CD4-positive, alpha-beta memory T cell (primary cell): ENCODE measurements at regions not wholly inside any gene's neighbourhood (a gene's known extent, or its start where the extent isn't known, plus 50 kb on each side); places are given as distances from the start of the nearest gene placed in this dataset.

ENCODE experiments used
- CTCF ChIA-PET: fragments of 350-600 bp; sonication (Branson Sonifier 250); formaldehyde crosslinking; loops from one replicate; lab custom pipeline; 2021; ENCODE audit warnings: inconsistent platforms; ENCODE audit not compliant: partially characterized antibody; lab: Charles Lee
- POLR2A ChIA-PET: fragments of 350-600 bp; sonication (Branson Sonifier 250); formaldehyde crosslinking; loops from one replicate; lab custom pipeline; 2021; ENCODE audit not compliant: partially characterized antibody; lab: Charles Lee
- DNase-seq, 5 donors: peaks; one replicate each; pipeline versions ENCODE4 v3.0.0 to v3.0.0-alpha.2; 2020 to 2022; ENCODE audit warnings: mixed read lengths in 1 of 5
- H3K27ac ChIP-seq: one replicate; pipeline ENCODE4 v1.7.0; 2013; ENCODE audit warnings: low read depth, low read length
- H3K27me3 ChIP-seq: 2 replicates; pipeline ENCODE4 v1.7.0; 2013; ENCODE audit warnings: mild to moderate bottlenecking, low read length, moderate library complexity; ENCODE audit not compliant: insufficient read depth
- H3K36me3 ChIP-seq: 2 replicates; pipeline ENCODE4 v1.7.0; 2013; ENCODE audit warnings: mild to moderate bottlenecking, low read length, moderate library complexity; ENCODE audit not compliant: insufficient read depth
- H3K4me1 ChIP-seq: 2 replicates; pipeline ENCODE4 v1.7.0; 2013; ENCODE audit warnings: mild to moderate bottlenecking, low read length, moderate library complexity; ENCODE audit not compliant: insufficient read depth
- H3K4me3 ChIP-seq, 2 donors: one replicate each; pipeline ENCODE4 v1.7.0; 2013; ENCODE audit warnings: low read length in 2 of 2, mild to moderate bottlenecking in 1 of 2
- H3K9me3 ChIP-seq, 2 donors: one replicate each; pipeline ENCODE4 v1.7.0; 2013; ENCODE audit warnings: low read length in 2 of 2, control low read depth in 1 of 2; ENCODE audit not compliant: control insufficient read depth in 1 of 2
- H3K27ac Mint-ChIP-seq, 7 donors: one replicate each; pipeline ENCODE4 v1.8.0; 2020 to 2021; ENCODE audit warnings: mixed read lengths in 7 of 7, mild to moderate bottlenecking in 6 of 7, inconsistent platforms in 3 of 7, moderate library complexity in 3 of 7
- H3K27me3 Mint-ChIP-seq, 2 donors: one replicate each; pipeline ENCODE4 v1.8.0; 2020 to 2021; ENCODE audit warnings: mixed read lengths in 2 of 2
- H3K36me3 Mint-ChIP-seq, 2 donors: one replicate each; pipeline ENCODE4 v1.8.0; 2020 to 2021; ENCODE audit warnings: mixed read lengths in 2 of 2, inconsistent platforms in 1 of 2, mild to moderate bottlenecking in 1 of 2
- H3K4me1 Mint-ChIP-seq, 4 donors: one replicate each; pipeline ENCODE4 v1.8.0; 2020 to 2021; ENCODE audit warnings: mixed read lengths in 4 of 4, mild to moderate bottlenecking in 1 of 4
- H3K4me3 Mint-ChIP-seq, 8 donors: one replicate each; pipeline ENCODE4 v1.8.0; 2020 to 2021; ENCODE audit warnings: mixed read lengths in 8 of 8, mild to moderate bottlenecking in 7 of 8, moderate library complexity in 6 of 8, inconsistent platforms in 3 of 8
- H3K9me3 Mint-ChIP-seq, 8 donors: one replicate each; pipeline ENCODE4 v1.8.0; 2020 to 2021; ENCODE audit warnings: mixed read lengths in 8 of 8, mild to moderate bottlenecking in 5 of 8, inconsistent platforms in 3 of 8, moderate library complexity in 1 of 8
- intact Hi-C: fragments of 100-400 bp; cut with micrococcal nuclease; formaldehyde crosslinking; loops from one replicate; pipeline ENCODE4 v1.15.1; 2023

DNA sequence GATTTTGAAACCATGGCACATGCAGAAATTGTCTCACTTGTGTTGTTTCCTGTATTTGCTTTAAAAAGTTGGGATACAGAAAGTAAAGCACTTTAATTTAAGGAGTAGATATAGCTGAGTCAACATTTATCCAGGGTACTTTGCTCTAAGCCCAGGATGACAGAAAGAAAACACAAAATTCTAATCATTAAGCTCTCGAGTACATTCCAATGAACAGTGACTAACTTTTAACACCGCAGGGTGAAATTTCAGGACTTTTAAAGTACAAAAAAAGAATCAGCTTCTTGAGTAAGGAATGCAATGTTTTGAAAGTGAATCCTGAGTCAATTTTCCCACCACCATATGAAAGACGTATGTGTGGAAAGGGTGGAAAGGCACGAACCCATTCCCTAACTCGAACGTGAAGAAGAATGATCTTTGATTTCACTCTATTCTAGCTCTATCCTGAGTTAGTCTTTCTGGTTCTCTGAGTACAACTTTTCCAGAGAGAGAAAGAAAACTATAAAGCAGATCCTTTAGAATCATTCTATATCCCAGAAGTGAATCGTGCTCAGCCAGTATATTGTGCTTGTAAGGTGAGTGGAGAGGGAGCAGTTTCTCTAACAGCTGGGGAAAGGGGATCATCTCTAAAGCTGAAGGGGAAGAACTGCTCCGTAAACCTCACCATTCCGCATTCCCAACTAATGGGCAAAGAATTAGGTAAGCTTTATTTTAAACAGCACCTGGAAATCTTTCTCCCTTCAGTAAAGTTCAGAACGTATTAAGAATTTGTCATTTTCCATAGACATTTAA is 779.0 kb upstream of the FLRT2 start:
- Mint-ChIP-seq H3K4me3 (no peak overlapping the region), H3K36me3 (no peaks in the 10 kb centered on the region), H3K27me3 (no peaks in the 10 kb centered on the region), H3K4me1 (no peaks in the 10 kb centered on the region), H3K9me3 (peaks cover 4 to 20% (median 13%) of the 10 kb centered on the region in 8 donors), H3K27ac (no peak overlapping the region)
- no peak overlapping the region for H3K4me3 ChIP-seq
- ChIA-PET CTCF (no interaction called here), POLR2A (no interaction called here)
- no peaks in the 10 kb centered on the region for H3K9me3 ChIP-seq
- no peaks in the 10 kb centered on the region for H3K36me3 ChIP-seq
- no peaks in the 10 kb centered on the region for H3K4me1 ChIP-seq
- no peak overlapping the region for H3K27ac ChIP-seq
- DNase-seq, result no peak
- no peaks in the 10 kb centered on the region for H3K27me3 ChIP-seq
- intact Hi-C loops, result no loop called here

DNA sequence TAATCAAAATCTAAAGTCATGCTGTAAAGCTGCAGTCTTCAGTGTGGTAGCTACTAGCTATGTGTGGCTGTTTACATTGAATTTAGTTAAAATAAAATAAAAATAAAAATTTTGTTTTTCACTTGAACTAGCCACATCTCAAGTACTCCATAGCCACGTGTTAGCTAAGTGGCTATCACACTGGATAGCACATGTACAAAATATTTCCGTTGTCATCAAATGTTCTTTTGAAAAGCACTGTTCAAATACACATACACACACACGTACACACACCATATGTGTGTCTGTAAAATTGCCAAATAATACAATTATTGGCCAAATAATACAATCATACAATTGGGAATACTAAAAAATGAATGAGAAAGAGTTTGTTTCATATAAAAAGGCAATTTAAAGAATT is 778.2 kb upstream of the FLRT2 start:
- Histone ChIP-seq H3K27me3 (no peaks in the 10 kb centered on the region), H3K9me3 (no peaks in the 10 kb centered on the region), H3K36me3 (no peaks in the 10 kb centered on the region), H3K27ac (no peak overlapping the region), H3K4me3 (no peak overlapping the region), H3K4me1 (no peaks in the 10 kb centered on the region)
- DNase-seq, result no peak
- peaks cover 4 to 18% (median 13%) of the 10 kb centered on the region in 8 donors for H3K9me3 Mint-ChIP-seq
- H3K27me3 Mint-ChIP-seq, result no peaks in the 10 kb centered on the region
- H3K36me3 Mint-ChIP-seq, result no peaks in the 10 kb centered on the region
- CTCF ChIA-PET, result no interaction called here
- POLR2A ChIA-PET, result no interaction called here
- intact Hi-C loops, result no loop called here
- H3K27ac Mint-ChIP-seq, result no peak overlapping the region
- no peaks in the 10 kb centered on the region for H3K4me1 Mint-ChIP-seq
- H3K4me3 Mint-ChIP-seq, result no peak overlapping the region

- CTCF ChIA-PET, result no interaction called here
- Mint-ChIP-seq H3K4me1 (no peaks in the 10 kb centered on the region), H3K4me3 (no peak overlapping the region), H3K27ac (no peak overlapping the region), H3K36me3 (no peaks in the 10 kb centered on the region), H3K27me3 (no peaks in the 10 kb centered on the region), H3K9me3 (peaks cover 0 to 26% (median 8%) of the 10 kb centered on the region in 8 donors)
- Histone ChIP-seq H3K27me3 (no peaks in the 10 kb centered on the region), H3K4me3 (no peak overlapping the region), H3K27ac (no peak overlapping the region), H3K4me1 (no peaks in the 10 kb centered on the region), H3K36me3 (no peaks in the 10 kb centered on the region), H3K9me3 (no peaks in the 10 kb centered on the region)
- POLR2A ChIA-PET, result no interaction called here
- intact Hi-C loops, result no loop called here
- no peak for DNase-seq
Observed at GRCh38 chr14:84760489-84761126, 769.3 kb upstream of the FLRT2 start.

GRCh38 chr14:84767434-84767833 is 762.5 kb upstream of the FLRT2 start:
- H3K4me1 Mint-ChIP-seq, result no peaks in the 10 kb centered on the region
- Histone ChIP-seq H3K36me3 (no peaks in the 10 kb centered on the region), H3K9me3 (peaks cover 0 to 3% of the 10 kb centered on the region in 2 donors), H3K4me3 (no peak overlapping the region), H3K27me3 (no peaks in the 10 kb centered on the region), H3K27ac (no peak overlapping the region), H3K4me1 (no peaks in the 10 kb centered on the region)
- H3K9me3 Mint-ChIP-seq, result peaks cover 2 to 23% (median 13%) of the 10 kb centered on the region in 8 donors
- POLR2A ChIA-PET, result no interaction called here
- CTCF ChIA-PET, result no interaction called here
- no peaks in the 10 kb centered on the region for H3K27me3 Mint-ChIP-seq
- H3K36me3 Mint-ChIP-seq, result no peaks in the 10 kb centered on the region
- intact Hi-C loops, result no loop called here
- no peak overlapping the region for H3K27ac Mint-ChIP-seq
- no peak for DNase-seq
- H3K4me3 Mint-ChIP-seq, result no peak overlapping the region

GRCh38 chr14:84770030-84770429 is 759.9 kb upstream of the FLRT2 start:
- intact Hi-C loops, result no loop called here
- CTCF ChIA-PET, result no interaction called here
- Mint-ChIP-seq H3K4me1 (no peaks in the 10 kb centered on the region), H3K27ac (no peak overlapping the region), H3K4me3 (no peak overlapping the region), H3K9me3 (peaks cover 0 to 29% (median 7%) of the 10 kb centered on the region in 8 donors), H3K36me3 (no peaks in the 10 kb centered on the region), H3K27me3 (no peaks in the 10 kb centered on the region)
- Histone ChIP-seq H3K4me1 (no peaks in the 10 kb centered on the region), H3K4me3 (no peak overlapping the region), H3K9me3 (peaks cover 0 to 3% of the 10 kb centered on the region in 2 donors), H3K27ac (no peak overlapping the region), H3K36me3 (no peaks in the 10 kb centered on the region), H3K27me3 (no peaks in the 10 kb centered on the region)
- DNase-seq, result no peak
- POLR2A ChIA-PET, result no interaction called here

DNA sequence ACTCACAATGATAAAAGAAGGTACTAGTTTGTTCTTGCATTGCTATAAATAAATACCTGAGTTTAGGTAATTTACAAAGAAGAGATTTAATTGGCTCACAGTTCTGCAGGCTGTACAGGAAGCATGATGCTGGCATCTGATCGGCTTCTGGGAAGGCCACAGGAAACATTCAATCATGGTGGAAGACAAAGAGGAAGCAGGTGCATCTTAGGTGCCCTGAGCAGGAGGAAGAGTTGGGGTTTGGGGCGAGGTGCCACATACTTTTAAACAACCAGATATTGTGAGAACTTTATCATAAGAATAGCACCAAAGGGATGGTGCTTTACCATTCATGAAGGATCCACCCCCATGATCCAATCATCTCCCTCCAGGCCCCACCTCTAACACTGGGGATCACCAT is 752.6 kb upstream of the FLRT2 start:
- intact Hi-C loops, result no loop called here
- H3K27me3 Mint-ChIP-seq, result no peaks in the 10 kb centered on the region

DNA sequence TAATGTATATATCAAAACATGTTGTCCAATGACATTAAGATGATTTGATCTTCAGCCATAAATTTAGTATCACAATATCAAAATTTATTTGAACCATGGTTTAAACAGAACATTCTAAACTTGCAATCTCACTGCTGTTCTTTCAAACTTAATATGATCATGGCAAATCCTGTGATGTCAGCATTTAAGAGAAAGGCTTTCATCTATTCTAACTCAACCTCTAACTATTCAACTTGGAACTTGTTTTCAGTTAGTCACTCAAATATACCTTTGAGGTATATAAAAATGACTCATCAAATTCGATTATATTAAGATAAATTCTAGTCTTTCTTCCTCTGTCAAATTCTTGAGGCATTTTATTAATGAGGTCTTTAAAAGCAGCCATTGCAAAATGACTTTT is 747.0 kb upstream of the FLRT2 start:
- POLR2A ChIA-PET, result no interaction called here
- intact Hi-C loops, result no loop called here
- Histone ChIP-seq H3K27me3 (no peaks in the 10 kb centered on the region), H3K27ac (no peak overlapping the region), H3K9me3 (no peaks in the 10 kb centered on the region), H3K36me3 (no peaks in the 10 kb centered on the region), H3K4me1 (no peaks in the 10 kb centered on the region), H3K4me3 (no peak overlapping the region)
- Mint-ChIP-seq H3K9me3 (peaks cover 0 to 18% (median 11%) of the 10 kb centered on the region in 8 donors), H3K4me3 (no peak overlapping the region), H3K27ac (no peak overlapping the region), H3K36me3 (no peaks in the 10 kb centered on the region), H3K4me1 (no peaks in the 10 kb centered on the region), H3K27me3 (no peaks in the 10 kb centered on the region)
- CTCF ChIA-PET, result no interaction called here
- no peak for DNase-seq

More for the DNA sequence above, 752.6 kb upstream of the FLRT2 start:
- H3K4me1 Mint-ChIP-seq, result no peaks in the 10 kb centered on the region
- H3K36me3 Mint-ChIP-seq, result no peaks in the 10 kb centered on the region
- ChIA-PET POLR2A (no interaction called here), CTCF (no interaction called here)
- H3K27ac ChIP-seq, result no peak overlapping the region
- H3K4me3 Mint-ChIP-seq, result no peak overlapping the region
- H3K36me3 ChIP-seq, result no peaks in the 10 kb centered on the region
- no peaks in the 10 kb centered on the region for H3K4me1 ChIP-seq
- no peaks in the 10 kb centered on the region for H3K27me3 ChIP-seq
- DNase-seq, result no peak
- H3K9me3 ChIP-seq, result no peaks in the 10 kb centered on the region
- no peak overlapping the region for H3K27ac Mint-ChIP-seq
- H3K4me3 ChIP-seq, result no peak overlapping the region
- H3K9me3 Mint-ChIP-seq, result peaks cover 0 to 22% (median 6%) of the 10 kb centered on the region in 8 donors
